Bronchial epithelial cell (primary cell): ENCODE measurements at regions not wholly inside any gene's neighbourhood (a gene's known extent, or its start where the extent isn't known, plus 50 kb on each side); places are given as distances from the start of the nearest gene placed in this dataset.

Source experiments
- DNase-seq: peaks from one replicate; pipeline ENCODE4 v3.0.0-alpha.2; 2010; ENCODE audit warnings: low read depth
- FAIRE-seq: peaks from 2 replicates; lab custom pipeline; 2011; peaks lifted over from hg19 to GRCh38; lab: Jason Lieb, UNC
- H3K27me3 ChIP-seq: 2 replicates; pipeline ENCODE4 v1.5.1; 2011; ENCODE audit warnings: low read length; ENCODE audit not compliant: control insufficient read depth, insufficient read depth
- H3K36me3 ChIP-seq: 2 replicates; pipeline ENCODE4 v1.5.1; 2011; ENCODE audit warnings: low read length; ENCODE audit not compliant: control insufficient read depth, insufficient read depth
- H3K4me3 ChIP-seq: 2 replicates; pipeline ENCODE4 v1.5.1; 2011; ENCODE audit warnings: mild to moderate bottlenecking, low read depth, low read length, control low read depth
- TF ChIP-seq, protein P1 (sequence below): IDR thresholded peaks from 2 replicates; pipeline ENCODE4 v1.5.1; 2011; ENCODE audit warnings: mild to moderate bottlenecking, moderate library complexity, low read length, control low read depth, inconsistent platforms; ENCODE audit not compliant: insufficient read depth, severe bottlenecking

DNA sequence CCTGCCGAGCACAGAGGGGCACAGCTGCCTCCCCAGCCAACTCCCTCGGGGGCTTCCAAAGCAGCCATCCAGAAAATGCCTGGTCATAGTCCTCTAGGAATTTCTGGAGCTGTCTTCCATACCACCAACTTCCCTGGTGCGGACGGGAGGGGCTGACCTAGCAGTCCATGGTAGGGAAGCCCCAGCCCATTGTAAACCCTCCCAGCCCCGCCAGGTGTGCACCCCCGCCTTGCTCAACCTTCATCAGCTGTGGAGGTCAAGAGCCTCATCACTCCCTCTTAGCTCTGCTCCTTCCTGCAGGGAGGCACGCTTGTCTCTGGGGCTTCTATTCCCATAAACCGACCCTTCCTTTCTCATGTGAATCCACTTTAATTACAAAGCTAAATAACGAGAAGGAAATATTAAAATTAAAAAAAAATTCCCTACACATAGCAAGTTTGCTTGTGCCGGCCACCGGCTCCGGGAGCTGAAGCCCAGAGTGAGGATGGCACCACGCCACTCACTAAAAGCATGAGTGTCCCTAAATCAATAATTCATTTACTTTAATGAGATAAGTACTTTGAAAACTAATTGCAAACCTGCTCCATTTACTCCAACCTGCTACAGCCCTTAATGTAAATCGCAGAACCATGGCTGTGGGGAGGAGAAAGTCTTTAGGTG lies 181.4 kb downstream of the ENGASE start:
- no peak overlapping the region for H3K4me3 ChIP-seq
- H3K36me3 ChIP-seq = no peaks in the 10 kb centered on the region
- TF ChIP-seq, protein P1, sequence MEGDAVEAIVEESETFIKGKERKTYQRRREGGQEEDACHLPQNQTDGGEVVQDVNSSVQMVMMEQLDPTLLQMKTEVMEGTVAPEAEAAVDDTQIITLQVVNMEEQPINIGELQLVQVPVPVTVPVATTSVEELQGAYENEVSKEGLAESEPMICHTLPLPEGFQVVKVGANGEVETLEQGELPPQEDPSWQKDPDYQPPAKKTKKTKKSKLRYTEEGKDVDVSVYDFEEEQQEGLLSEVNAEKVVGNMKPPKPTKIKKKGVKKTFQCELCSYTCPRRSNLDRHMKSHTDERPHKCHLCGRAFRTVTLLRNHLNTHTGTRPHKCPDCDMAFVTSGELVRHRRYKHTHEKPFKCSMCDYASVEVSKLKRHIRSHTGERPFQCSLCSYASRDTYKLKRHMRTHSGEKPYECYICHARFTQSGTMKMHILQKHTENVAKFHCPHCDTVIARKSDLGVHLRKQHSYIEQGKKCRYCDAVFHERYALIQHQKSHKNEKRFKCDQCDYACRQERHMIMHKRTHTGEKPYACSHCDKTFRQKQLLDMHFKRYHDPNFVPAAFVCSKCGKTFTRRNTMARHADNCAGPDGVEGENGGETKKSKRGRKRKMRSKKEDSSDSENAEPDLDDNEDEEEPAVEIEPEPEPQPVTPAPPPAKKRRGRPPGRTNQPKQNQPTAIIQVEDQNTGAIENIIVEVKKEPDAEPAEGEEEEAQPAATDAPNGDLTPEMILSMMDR = no peak
- peaks cover 3% of the 10 kb centered on the region for H3K27me3 ChIP-seq
- no peak for FAIRE-seq
- DNase-seq = no peak

DNA sequence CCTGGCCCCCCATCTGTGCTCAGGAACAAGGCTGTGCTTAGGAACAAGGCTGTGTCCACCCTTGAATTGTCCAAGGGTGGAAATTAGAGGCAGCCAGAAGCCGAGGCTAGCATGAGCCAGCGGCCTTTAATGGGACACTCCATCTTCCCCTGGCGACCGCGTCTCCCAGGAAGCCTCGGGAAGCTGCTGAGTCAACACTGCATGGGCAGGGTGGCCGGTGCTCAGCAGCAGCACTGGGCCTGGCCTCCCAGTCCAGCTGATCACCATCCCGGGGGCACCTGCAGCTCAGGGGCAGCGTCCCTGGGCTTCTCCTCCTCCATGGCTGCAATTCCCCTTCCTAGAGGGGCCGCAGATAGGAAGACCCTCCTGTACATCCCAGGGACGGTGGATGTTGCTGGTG lies 180.8 kb downstream of the ENGASE start:
- FAIRE-seq = no peak
- Histone ChIP-seq H3K36me3 (no peaks in the 10 kb centered on the region), H3K4me3 (no peak overlapping the region), H3K27me3 (peaks cover 3% of the 10 kb centered on the region)
- TF ChIP-seq, protein P1 = no peak
- DNase-seq = no peak

DNA sequence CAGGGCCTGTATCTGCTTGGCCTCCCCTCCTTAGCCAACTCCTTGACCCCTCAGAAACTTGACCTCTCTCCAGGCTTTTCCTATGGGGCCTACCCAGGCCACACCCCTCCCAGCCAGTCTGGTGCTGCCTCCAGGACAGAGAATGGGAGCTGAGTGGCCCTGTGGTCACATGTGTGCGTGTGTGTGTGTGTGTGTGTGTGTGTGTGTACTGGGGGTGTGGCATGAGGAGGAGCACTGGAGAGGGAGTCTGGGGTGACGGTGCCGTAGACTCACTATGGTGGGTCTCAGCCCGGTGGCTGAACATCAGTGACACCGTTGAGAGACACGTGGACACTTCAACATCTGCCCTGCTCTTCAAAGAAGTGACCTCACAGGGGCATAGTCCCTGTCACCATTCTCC lies 180.4 kb downstream of the ENGASE start:
- no peak for FAIRE-seq
- TF ChIP-seq, protein P1 = no peak
- Histone ChIP-seq H3K4me3 (no peak overlapping the region), H3K36me3 (no peaks in the 10 kb centered on the region), H3K27me3 (peaks cover 3% of the 10 kb centered on the region)
- no peak for DNase-seq

DNA sequence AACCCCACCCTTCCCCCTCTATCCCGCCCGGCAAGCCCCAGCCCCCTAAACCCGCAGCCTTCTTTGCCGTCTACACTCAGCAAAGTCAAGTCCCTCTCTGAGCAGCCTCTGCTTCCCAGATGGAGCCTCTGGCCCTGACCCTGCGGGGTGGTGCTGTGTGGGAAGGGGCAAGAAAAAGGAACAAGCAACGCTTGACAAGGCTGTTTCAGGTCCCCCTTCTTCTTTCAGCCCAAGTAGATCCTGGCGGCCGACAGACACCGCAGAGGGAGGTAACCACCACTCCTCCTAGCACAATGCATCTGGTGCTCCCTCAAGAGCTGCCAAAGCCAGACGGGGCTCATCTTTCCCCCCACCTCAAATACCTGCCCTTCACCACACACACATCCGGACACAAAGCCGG lies 178.3 kb downstream of the ENGASE start:
- peaks cover 3% of the 10 kb centered on the region for H3K27me3 ChIP-seq
- DNase-seq (no peak), FAIRE-seq (no peak)
- no peaks in the 10 kb centered on the region for H3K36me3 ChIP-seq
- TF ChIP-seq, protein P1 = no peak
- no peak overlapping the region for H3K4me3 ChIP-seq

DNA sequence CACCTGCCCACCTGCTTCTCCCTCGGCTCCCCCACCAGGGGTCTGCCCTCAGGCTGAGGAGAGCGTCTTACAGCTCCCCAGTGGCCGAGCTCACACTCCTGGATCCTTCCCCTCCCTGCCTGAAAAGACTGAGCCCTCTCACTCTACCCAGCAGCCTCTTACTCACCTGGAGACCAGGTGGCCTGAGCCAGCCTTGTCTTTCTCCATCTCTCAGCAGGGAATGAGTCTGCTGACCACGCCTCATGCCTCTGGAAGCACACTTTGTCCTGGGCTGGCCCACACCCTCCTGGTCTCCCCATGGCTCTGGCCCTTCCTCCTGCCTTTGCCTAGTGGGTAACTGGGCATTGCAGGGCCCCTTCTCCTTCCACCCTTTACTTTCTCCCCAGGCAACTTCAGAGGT lies 177.2 kb downstream of the ENGASE start:
- H3K4me3 ChIP-seq = no peak overlapping the region
- DNase-seq (peak; percentile 48), FAIRE-seq (no peak)
- TF ChIP-seq, protein P1 = no peak
- no peaks in the 10 kb centered on the region for H3K36me3 ChIP-seq
- peaks cover 2% of the 10 kb centered on the region for H3K27me3 ChIP-seq
